Tibial nerve (tissue), 4 donors: ENCODE measurements at regions not wholly inside any gene's neighbourhood (a gene's known extent, or its start where the extent isn't known, plus 50 kb on each side); places are given as distances from the start of the nearest gene placed in this dataset.

ENCODE experiments used
- DNase-seq, 2 donors: peaks; one replicate each; pipeline ENCODE4 v3.0.0-alpha.2; 2019; ENCODE audit warnings: low spot score in 2 of 2
- H3K27ac ChIP-seq, 4 donors: fragments of 200-600 bp; sonication (generic) in 3 of 4; one replicate each; pipeline ENCODE4 v1.5.1; 2017 to 2019; ENCODE audit warnings: mild to moderate bottlenecking in 1 of 4
- H3K27me3 ChIP-seq, 2 donors: fragments of 200-600 bp; sonication (generic) in 1 of 2; one replicate each; pipeline versions ENCODE4 v1.5.1 to v1.6.0; 2017 to 2019
- H3K36me3 ChIP-seq, 3 donors: fragments of 200-600 bp; sonication (generic); one replicate each; pipeline ENCODE4 v1.5.1; 2018 to 2019
- H3K4me1 ChIP-seq, 4 donors: fragments of 200-600 bp; sonication (generic) in 3 of 4; one replicate each; pipeline ENCODE4 v1.5.1; 2017 to 2019
- H3K4me3 ChIP-seq, 4 donors: fragments of 200-600 bp; sonication (generic) in 3 of 4; one replicate each; pipeline ENCODE4 v1.5.1; 2017 to 2019; ENCODE audit warnings: mild to moderate bottlenecking in 1 of 4, moderate library complexity in 1 of 4
- H3K9me3 ChIP-seq, 4 donors: fragments of 200-600 bp; sonication (generic) in 3 of 4; one replicate each; pipeline ENCODE4 v1.5.1; 2017 to 2019
- CTCF ChIP-seq, 5 experiments: fragments of 200-600 bp in 3 of 5; fragments of 450-650 bp in 2 of 5; sonication (generic) in 3 of 5; IDR thresholded peaks; one replicate each; pipeline ENCODE4 v1.5.1; 2016 to 2019; ENCODE audit warnings: antibody characterized with exemption in 5 of 5, mild to moderate bottlenecking in 3 of 5, moderate library complexity in 2 of 5
- EP300 ChIP-seq, 2 donors: sonication (generic); formaldehyde crosslinking; IDR thresholded peaks; one replicate each; pipeline ENCODE4 v1.6.1; 2017; ENCODE audit warnings: antibody characterized with exemption in 2 of 2, mild to moderate bottlenecking in 1 of 2
- POLR2A ChIP-seq, 2 donors: fragments of 450-650 bp; IDR thresholded peaks; one replicate each; pipeline ENCODE4 v1.6.1; 2017; ENCODE audit warnings: antibody characterized with exemption in 2 of 2, mild to moderate bottlenecking in 2 of 2, moderate library complexity in 2 of 2
- WGBS, 2 donors: methylation state at CpG; one replicate each; pipeline ENCODE4 v1.1.5; 2018; 5-methylcytosine and 5-hydroxymethylcytosine counted together

- H3K4me1 ChIP-seq, result no peaks in the 10 kb centered on the region
- no peak for DNase-seq
- H3K36me3 ChIP-seq, result no peaks in the 10 kb centered on the region
- WGBS, 2 donors, result no CpG with 5 or more reads among the region's 1 CpG
- no peaks in the 10 kb centered on the region for H3K27me3 ChIP-seq
- TF ChIP-seq EP300 (IDR thresholded peaks at IDR 0.05) (no peak), CTCF (IDR thresholded peaks at IDR 0.05) (no peak), POLR2A (IDR thresholded peaks at IDR 0.05) (no peak)
- H3K4me3 ChIP-seq, result no peak overlapping the region
- no peak overlapping the region for H3K27ac ChIP-seq
- no peaks in the 10 kb centered on the region for H3K9me3 ChIP-seq
Observed at GRCh38 chrX:69032601-69033000, 132.7 kb downstream of the PJA1 start.

- 53 to 66% methylated on average over 2 of the region's 2 CpGs for WGBS, 2 donors
- TF ChIP-seq POLR2A (IDR thresholded peaks at IDR 0.05), result no peak
- TF ChIP-seq CTCF (IDR thresholded peaks at IDR 0.05), result no peak
- TF ChIP-seq EP300 (IDR thresholded peaks at IDR 0.05), result no peak
- no peaks in the 10 kb centered on the region for H3K27me3 ChIP-seq
- no peak overlapping the region for H3K27ac ChIP-seq
- H3K9me3 ChIP-seq, result no peaks in the 10 kb centered on the region
- peaks cover 0 to 3% (median 0%) of the 10 kb centered on the region in 4 donors for H3K4me1 ChIP-seq
- H3K4me3 ChIP-seq, result no peak overlapping the region
- DNase-seq, result no peak
- H3K36me3 ChIP-seq, result no peaks in the 10 kb centered on the region
Observed at GRCh38 chrX:69031971-69032391, 133.3 kb downstream of the PJA1 start.

GRCh38 chrX:69031181-69031580 is 134.1 kb downstream of the PJA1 start:
- H3K9me3 ChIP-seq, result no peaks in the 10 kb centered on the region
- H3K27me3 ChIP-seq, result no peaks in the 10 kb centered on the region
- no peak overlapping the region for H3K4me3 ChIP-seq
- TF ChIP-seq POLR2A (IDR thresholded peaks at IDR 0.05) (no peak), CTCF (IDR thresholded peaks at IDR 0.05) (no peak), EP300 (IDR thresholded peaks at IDR 0.05) (no peak)
- DNase-seq, result no peak
- peaks cover 0 to 5% (median 0%) of the 10 kb centered on the region in 4 donors for H3K4me1 ChIP-seq
- WGBS, 2 donors, result 74 to 86% methylated on average over 1 to 3 of the region's 3 CpGs
- H3K27ac ChIP-seq, result no peak overlapping the region
- no peaks in the 10 kb centered on the region for H3K36me3 ChIP-seq

GRCh38 chrX:69029771-69030170 is 135.5 kb downstream of the PJA1 start:
- Histone ChIP-seq H3K9me3 (no peaks in the 10 kb centered on the region), H3K4me1 (peaks cover 0 to 5% (median 0%) of the 10 kb centered on the region in 4 donors), H3K27me3 (peaks cover 0 to 9% of the 10 kb centered on the region in 2 donors), H3K36me3 (no peaks in the 10 kb centered on the region), H3K4me3 (no peak overlapping the region), H3K27ac (no peak overlapping the region)
- no peak for TF ChIP-seq EP300 (IDR thresholded peaks at IDR 0.05)
- TF ChIP-seq POLR2A (IDR thresholded peaks at IDR 0.05), result no peak
- TF ChIP-seq CTCF (IDR thresholded peaks at IDR 0.05), result no peak
- 89 to 100% methylated on average over 1 to 7 of the region's 7 CpGs for WGBS, 2 donors
- DNase-seq, result no peak

- no peaks in the 10 kb centered on the region for H3K36me3 ChIP-seq
- WGBS, 2 donors, result 57 to 100% methylated on average over 1 of the region's 1 CpG
- peaks cover 0 to 12% (median 0%) of the 10 kb centered on the region in 4 donors for H3K4me1 ChIP-seq
- H3K9me3 ChIP-seq, result no peaks in the 10 kb centered on the region
- peaks cover 0 to 11% of the 10 kb centered on the region in 2 donors for H3K27me3 ChIP-seq
- DNase-seq, result no peak
- TF ChIP-seq EP300 (IDR thresholded peaks at IDR 0.05) (no peak), POLR2A (IDR thresholded peaks at IDR 0.05) (no peak), CTCF (IDR thresholded peaks at IDR 0.05) (no peak)
- no peak overlapping the region for H3K27ac ChIP-seq
- no peak overlapping the region for H3K4me3 ChIP-seq
Observed at GRCh38 chrX:69028761-69029120, 136.5 kb downstream of the PJA1 start.
